HCEC 1CT (cell line): ENCODE measurements at regions not wholly inside any gene's neighbourhood (a gene's known extent, or its start where the extent isn't known, plus 50 kb on each side); places are given as distances from the start of the nearest gene placed in this dataset.
"Not testable (repeated sequence)": the region's sequence is repeated elsewhere in the genome, so short reads cannot be mapped to it uniquely, and the experiment has no call there.

Source experiments
- DNase-seq: peaks from one replicate; pipeline ENCODE4 v3.0.0-alpha.2; 2017

DNA sequence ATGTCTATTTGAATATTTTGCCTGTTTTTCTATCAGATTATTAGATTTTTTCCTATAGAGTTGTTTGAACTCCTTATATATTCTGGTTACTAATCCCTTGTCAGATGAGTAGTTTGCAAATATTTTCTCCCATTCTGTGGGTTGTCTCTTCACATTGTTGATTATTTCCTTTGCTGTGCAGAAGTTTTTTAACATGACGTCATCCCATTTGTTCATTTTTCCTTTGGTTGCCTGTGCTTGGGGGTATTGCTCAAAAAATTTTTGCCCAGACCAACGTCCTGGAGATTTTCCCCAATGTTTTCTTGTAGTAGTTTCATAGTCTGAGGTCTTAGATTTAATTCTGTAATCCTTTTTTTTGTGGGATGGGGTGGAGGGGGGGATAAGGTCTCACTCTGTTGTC lies 168.7 kb upstream of the NFIA start:
- not testable (repeated sequence) for DNase-seq

- no peak for DNase-seq
These were observed 169.3 kb upstream of the NFIA start for GRCh38 chr1:60913039-60913438.

DNA sequence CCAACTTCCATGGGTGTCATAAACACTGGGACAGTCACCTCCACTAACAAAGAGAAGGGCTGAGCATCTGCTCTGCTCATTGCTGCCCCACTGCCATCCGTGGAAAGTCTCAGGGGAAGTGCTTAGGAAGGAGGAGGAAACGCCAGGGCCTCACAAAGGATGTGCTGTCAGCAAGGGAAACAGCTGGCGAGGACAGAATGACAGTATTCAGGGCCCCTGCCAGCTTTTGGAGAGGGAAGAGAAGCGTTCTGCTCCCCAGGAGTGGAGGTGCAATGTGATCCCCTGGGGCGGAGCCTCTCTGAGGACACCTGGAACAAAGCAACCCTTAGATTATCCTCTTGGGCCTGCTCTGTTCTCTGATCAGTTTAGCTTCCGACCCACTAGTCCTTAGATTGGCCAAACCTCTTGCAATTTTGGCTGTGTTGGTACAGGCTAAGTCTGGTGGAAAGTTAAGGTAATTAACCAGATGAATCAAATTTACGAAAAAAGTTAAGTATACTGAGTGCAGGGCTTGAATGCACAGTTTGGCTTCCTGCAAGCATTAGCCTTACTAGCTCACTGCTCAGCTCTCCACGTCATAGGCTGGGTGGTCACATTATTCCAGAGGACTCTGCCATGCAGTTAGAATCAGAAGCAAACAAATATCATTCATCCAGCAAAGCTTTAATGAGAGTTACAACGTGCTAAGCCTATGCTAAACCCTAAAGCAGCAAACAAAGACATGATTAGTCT lies 170.2 kb upstream of the NFIA start:
- DNase-seq, result no peak

GRCh38 chr1:60908159-60908558 lies 174.2 kb upstream of the NFIA start:
- DNase-seq, result no peak

- no peak for DNase-seq
These were observed 175.8 kb upstream of the NFIA start for GRCh38 chr1:60906526-60906925.

DNA sequence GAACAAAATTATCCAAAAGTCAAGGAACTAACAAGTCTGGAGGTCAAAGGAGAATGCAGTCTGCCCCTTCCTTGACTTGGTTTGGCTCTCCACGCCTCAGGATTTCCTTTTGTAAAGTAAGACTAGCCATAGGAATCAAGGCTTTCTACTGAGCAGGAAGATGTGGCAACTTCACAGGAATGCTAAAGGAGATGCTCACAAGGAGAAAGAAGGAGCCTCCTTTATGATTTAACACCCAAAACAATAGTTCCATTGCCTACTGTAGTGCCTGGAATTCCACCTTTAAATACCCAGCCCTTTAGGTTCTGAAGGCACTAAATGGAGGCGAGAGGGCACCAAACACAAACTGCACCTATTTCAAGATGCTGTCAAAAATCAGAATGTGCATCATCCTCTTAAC lies 176.3 kb upstream of the NFIA start:
- no peak for DNase-seq

- no peak for DNase-seq
These were observed 178.1 kb upstream of the NFIA start for GRCh38 chr1:60904099-60904851.

- DNase-seq, result no peak
These were observed 178.8 kb upstream of the NFIA start for GRCh38 chr1:60903591-60903990.

DNA sequence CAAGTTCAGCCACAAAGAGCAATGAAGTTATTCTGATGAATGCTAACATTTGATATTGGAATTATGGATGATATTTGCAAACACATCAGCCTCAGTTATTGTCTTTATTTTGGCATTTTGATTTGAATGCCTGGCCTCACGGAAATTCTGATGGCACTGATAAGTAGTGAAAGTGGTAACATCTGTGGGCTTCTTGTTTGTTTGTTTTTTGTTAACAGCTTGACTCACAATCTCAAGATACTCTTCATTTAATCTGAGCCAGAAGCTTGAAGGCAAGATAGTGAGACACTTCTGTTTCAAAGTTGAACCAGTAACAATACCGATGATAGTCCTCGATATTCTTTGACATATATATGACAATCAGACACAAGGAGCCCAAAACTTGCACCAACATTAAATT lies 182.9 kb upstream of the NFIA start:
- DNase-seq, result no peak

- no peak for DNase-seq
These were observed 183.4 kb upstream of the NFIA start for GRCh38 chr1:60898987-60899386.

DNA sequence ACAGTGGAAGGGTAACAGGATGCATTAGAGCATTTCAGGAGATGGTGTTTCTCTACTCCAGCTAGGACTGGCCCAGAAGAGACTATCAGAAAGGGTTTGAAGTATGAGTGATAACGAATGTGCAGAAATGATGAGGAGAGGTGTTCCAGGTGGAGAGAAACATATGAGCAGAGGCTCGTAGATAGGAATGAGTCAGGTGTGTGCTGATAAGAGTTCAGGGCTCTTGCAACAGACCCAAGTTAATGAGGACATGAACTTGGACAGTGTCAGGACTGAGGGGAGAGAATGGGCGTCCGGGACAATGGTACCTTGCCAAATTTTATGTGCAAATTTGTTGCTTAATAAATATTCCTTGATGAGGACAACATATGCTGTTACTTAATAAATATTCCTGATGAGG lies 183.9 kb upstream of the NFIA start:
- no peak for DNase-seq

DNA sequence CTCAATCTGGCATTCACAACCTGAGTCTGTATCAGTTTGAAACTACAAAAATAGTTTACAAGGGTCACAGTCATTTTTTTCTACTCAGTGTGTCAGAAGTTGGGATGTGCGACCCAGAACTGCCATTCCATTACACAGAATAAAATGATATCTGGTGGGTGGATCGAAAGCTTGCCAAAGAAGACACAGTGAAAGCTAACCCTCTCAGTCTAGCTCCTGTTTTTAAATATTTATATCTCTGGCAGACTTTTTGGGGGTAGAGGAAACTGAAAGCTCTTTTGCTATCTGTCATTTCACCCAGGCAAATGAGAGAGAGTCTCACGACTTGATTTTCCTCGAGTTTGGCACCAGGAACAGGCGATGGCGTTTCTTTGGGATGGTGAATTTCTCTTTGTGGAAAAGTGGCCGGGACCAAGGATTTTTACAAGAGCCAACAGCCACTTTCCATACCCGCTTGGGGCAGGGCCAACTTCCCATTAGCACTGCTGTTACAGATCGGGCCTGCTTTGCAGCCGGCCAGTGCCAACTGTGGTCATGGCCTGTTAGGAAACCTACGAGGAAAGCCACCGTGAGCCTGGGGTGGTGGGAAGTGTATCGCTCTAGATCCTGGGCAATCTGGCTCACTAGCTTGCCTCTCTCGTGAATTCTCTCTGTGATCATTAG lies 185.5 kb upstream of the NFIA start:
- no peak for DNase-seq

DNA sequence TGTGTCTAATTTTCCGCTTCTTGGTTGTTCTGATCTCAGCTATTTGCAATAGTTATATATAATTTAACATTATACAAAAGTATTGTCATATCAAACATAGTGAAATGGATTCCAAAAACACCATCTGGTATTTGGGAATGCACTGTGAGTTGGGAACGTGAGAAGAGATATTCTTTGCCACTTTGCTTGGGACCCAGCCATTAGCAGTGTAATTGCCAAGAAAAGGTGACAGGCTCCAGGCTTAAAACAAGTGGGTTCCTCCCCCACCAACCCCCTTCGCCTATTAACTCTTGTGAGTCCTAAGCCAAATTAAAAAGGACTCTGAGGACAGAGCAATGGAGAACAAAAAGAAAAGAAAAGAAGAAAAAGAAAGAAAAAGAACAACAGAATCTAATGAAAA lies 186.7 kb upstream of the NFIA start:
- no peak for DNase-seq

GRCh38 chr1:60895252-60895651 lies 187.1 kb upstream of the NFIA start:
- DNase-seq, result no peak

- no peak for DNase-seq
These were observed 187.6 kb upstream of the NFIA start for GRCh38 chr1:60894741-60895140.

DNA sequence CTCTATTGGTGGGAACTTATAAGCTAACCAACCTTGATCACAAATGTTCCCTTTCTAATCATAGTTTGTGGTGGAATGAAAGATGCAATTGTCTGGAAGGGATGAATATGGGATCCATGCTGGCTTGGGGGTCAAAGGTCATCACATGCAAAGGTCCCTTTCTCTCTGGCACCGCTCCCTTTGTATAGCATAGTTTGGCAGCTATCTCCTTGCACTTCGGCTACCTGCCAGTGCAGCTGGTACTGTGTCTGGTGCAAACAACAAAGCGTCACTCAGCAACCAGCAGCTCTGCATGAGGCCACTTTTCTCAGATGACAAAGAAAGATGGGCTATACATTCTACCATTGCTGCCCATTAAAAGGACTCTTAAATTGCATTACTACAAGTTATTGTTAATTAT lies 188.2 kb upstream of the NFIA start:
- DNase-seq, result no peak

GRCh38 chr1:60893136-60893930 lies 189.0 kb upstream of the NFIA start:
- no peak for DNase-seq

- no peak for DNase-seq
These were observed 190.6 kb upstream of the NFIA start for GRCh38 chr1:60891765-60892164.

DNA sequence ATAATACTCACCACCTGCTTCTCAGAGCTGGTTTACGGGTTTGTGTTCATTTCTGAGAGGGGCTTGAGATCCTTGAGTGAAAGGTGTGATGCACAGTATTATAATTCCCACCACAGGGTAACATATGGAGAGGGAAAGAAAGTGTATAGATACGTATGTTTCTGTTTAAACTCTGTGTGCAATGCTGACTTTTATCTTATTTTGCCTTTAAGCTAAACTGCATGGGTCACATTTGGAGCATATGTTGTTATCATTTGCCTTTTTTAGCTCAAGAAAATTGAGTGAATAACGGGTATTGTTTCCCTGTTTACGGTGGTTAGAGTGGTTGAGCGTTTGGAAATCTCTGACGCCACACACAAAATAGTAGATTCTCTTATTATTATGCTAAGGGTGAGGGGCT lies 191.1 kb upstream of the NFIA start:
- no peak for DNase-seq

GRCh38 chr1:60890664-60891063 lies 191.7 kb upstream of the NFIA start:
- DNase-seq, result no peak

- no peak for DNase-seq
These were observed 192.7 kb upstream of the NFIA start for GRCh38 chr1:60889709-60890108.

GRCh38 chr1:60888126-60888525 lies 194.2 kb upstream of the NFIA start:
- no peak for DNase-seq

DNA sequence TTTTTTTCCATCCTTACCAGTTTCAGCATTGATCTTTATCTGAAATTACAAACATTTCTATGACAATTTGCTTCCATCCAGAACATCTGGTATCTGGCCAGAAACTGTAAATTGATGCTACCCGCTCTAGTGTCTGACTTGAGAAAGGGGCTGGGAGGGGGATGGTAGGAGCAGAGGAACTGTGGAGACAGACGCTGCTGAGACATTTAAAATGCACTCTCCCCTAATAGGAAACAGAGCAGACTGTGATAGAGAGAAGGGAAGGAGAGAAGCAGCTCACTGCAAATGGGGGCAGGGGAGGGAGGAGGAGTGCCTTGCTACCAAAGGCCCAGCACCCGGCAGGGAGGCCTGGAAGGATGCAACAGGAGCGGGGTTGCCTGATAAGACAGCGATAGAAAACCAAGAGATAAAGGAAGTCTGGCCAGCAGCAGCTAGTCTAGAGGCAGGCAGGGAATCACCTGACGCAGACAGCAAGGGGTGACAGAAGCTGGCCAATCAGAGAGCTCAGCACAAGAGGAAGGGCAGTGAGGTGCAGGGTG lies 195.5 kb upstream of the NFIA start:
- no peak for DNase-seq
